Esophagus (tissue), 2 donors: ENCODE measurements at regions not wholly inside any gene's neighbourhood (a gene's known extent, or its start where the extent isn't known, plus 50 kb on each side); places are given as distances from the start of the nearest gene placed in this dataset.

Experiments used
- H3K27ac ChIP-seq, 2 donors: one replicate each; pipeline ENCODE4 v1.5.1; 2013; ENCODE audit warnings: low read depth in 2 of 2, mild to moderate bottlenecking in 2 of 2, inconsistent platforms in 1 of 2, low read length in 1 of 2, moderate library complexity in 1 of 2
- H3K27me3 ChIP-seq, 2 donors: one replicate each; pipeline ENCODE4 v1.6.1; 2013; ENCODE audit warnings: low read length in 2 of 2, control low read depth in 1 of 2, mild to moderate bottlenecking in 1 of 2; ENCODE audit not compliant: insufficient read depth in 2 of 2, control insufficient read depth in 1 of 2
- H3K36me3 ChIP-seq, 2 donors: one replicate each; pipeline ENCODE4 v1.6.1; 2013; ENCODE audit warnings: low read length in 1 of 2; ENCODE audit not compliant: control insufficient read depth in 2 of 2, insufficient read depth in 2 of 2
- H3K4me1 ChIP-seq, 2 donors: one replicate each; pipeline ENCODE4 v1.6.1; 2013; ENCODE audit warnings: low read length in 1 of 2; ENCODE audit not compliant: control insufficient read depth in 2 of 2, insufficient read depth in 2 of 2
- H3K4me3 ChIP-seq, 2 donors: one replicate each; pipeline ENCODE4 v1.5.1; 2013; ENCODE audit warnings: low read length in 2 of 2, mild to moderate bottlenecking in 2 of 2, low read depth in 1 of 2, moderate library complexity in 1 of 2
- H3K9me3 ChIP-seq, 2 donors: one replicate each; pipeline ENCODE4 v1.6.1; 2013; ENCODE audit warnings: mild to moderate bottlenecking in 2 of 2, low read depth in 1 of 2, low read length in 1 of 2, moderate library complexity in 1 of 2; ENCODE audit not compliant: control insufficient read depth in 2 of 2, insufficient read depth in 1 of 2
- WGBS, 2 donors: extraction: QIAGEN DNeasy Blood & Tissue Kit; methylation state at CpG; one replicate each; pipeline ENCODE4 v1.1.7; 2013; 5-methylcytosine and 5-hydroxymethylcytosine counted together
- donor health status: healthy with polysubstance abuse.
- donor health status: Bipolar disorder and iron deficiency.

DNA sequence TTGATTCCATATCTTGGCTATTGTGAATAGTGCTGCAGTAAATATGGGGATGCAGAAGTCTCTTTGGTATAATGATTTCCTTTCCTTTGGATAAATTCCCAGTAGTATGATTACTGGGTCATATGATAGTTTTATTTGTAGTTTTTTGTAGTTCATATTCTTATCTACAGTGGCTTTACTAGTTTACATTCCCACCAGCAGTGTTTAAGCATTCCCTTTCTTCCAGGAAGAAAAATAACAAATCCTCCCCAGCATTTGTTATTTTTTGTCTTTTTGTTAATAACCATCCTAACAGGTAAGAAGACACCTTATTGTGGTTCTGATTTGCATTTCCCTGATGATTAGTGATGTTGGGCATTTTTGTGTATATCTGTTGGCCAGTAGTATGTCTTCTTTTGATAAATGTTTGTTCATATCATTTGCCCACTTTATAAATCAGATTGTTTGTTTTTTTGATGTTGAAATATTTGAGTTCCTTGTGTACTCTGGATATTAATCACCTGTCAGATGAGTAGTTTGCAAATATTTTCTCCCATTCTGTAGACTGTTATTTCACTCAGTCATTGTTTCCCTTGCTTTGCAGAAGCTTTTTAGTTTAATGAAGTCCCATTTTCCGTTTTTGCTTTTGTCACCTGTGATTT, 163.3 kb upstream of the THRB start:
- WGBS, 2 donors, result 53 to 68% methylated on average over 1 of the region's 1 CpG
- Histone ChIP-seq H3K27me3 (no peaks in the 10 kb centered on the region), H3K9me3 (no peaks in the 10 kb centered on the region), H3K4me1 (no peaks in the 10 kb centered on the region), H3K36me3 (no peaks in the 10 kb centered on the region), H3K4me3 (no peak overlapping the region), H3K27ac (no peak overlapping the region)

DNA sequence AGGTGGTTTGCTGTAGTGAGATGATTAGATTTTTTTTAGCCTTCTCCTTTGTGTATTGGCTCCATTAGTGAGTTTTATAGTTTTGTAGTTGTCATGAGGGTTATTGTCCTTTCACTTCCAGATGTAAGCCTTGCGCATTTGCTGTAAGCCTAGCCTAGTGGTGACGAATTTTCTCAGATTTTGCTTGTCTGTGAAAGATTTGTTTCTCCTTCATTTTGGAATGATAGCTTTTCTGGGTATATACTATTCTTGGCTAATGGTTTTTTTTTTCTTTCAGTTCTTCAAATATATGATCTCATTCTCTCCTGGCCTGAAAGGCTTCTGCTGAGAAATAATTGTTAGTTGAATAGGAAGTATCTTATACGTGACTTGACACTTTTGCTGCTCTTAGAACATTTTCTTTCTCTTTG, 166.5 kb upstream of the THRB start:
- H3K36me3 ChIP-seq, result no peaks in the 10 kb centered on the region
- WGBS, 2 donors, result 80 to 83% methylated on average over 3 of the region's 3 CpGs

DNA sequence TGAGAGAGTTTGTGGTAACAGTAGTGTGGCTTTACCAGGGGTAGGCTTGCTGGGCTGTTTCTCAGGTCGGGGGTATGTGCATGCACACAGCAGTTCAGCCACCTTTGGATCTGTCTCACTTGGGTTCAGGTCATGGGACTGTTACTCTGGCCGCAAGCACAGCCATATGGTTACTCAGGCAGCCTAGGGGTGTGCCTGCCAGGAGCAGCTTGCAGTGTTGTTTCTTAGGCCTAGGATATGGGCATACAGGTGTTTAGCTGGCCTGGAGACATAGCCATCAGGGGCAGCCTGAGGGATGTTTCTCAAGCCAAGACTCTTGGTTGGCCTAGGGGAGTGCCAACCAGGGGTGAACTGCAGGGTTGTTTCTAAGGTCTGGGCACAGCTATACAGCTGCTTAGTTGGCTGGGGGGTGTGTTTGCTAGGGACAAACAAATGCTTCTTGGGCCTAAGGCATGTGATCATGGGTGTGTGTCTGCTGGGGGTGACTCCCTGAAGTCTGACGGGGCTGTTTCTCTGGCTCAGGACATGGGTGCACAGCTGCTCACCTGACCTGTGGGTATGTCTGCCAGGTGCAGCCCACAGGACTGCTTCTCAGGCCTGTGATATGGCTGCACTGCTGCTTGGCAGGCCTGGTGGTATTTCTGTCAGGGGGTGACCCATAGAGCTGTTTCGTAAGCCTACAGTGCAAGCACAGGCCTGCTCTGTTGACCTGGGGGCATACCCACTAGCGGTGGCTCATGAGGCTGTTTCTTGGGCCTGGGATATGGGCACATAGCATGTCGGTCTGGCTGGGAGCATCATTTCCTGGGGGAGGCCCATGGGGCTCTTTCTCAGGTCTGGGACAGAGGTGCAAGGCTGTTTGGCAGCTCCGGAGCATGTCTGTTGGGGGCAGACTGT, 168.0 kb upstream of the THRB start:
- 85 to 86% methylated on average over 7 of the region's 7 CpGs for WGBS, 2 donors
- Histone ChIP-seq H3K9me3 (no peaks in the 10 kb centered on the region), H3K27ac (no peak overlapping the region), H3K27me3 (no peaks in the 10 kb centered on the region), H3K4me3 (no peak overlapping the region), H3K4me1 (no peaks in the 10 kb centered on the region), H3K36me3 (no peaks in the 10 kb centered on the region)

More for the DNA sequence above, 166.5 kb upstream of the THRB start:
- Histone ChIP-seq H3K27me3 (no peaks in the 10 kb centered on the region), H3K4me3 (no peak overlapping the region), H3K4me1 (no peaks in the 10 kb centered on the region), H3K27ac (no peak overlapping the region), H3K9me3 (no peaks in the 10 kb centered on the region)

DNA sequence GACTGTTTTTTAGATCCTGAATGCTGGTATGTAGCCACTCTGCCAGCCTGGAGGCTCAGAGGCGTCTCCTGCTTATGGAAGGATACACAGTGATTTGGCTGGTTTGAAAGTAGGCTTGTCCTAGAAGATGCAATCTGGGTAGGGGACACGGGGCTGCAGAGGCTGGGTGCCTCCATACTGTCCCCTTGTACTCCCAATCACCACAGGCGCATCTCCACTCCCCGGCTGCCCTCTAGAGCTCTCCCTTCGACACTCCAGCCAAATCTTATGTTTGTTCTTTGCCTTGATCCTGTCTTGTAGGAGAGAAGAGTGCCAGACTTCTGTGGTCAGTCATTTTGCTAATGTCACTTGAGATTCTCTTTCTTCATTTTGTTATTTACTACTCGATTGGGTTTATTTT, 168.8 kb upstream of the THRB start:
- Histone ChIP-seq H3K36me3 (no peaks in the 10 kb centered on the region), H3K27me3 (no peaks in the 10 kb centered on the region), H3K27ac (no peak overlapping the region), H3K4me3 (no peak overlapping the region), H3K4me1 (no peaks in the 10 kb centered on the region), H3K9me3 (no peaks in the 10 kb centered on the region)
- WGBS, 2 donors, result 89 to 91% methylated on average over 6 of the region's 6 CpGs

DNA sequence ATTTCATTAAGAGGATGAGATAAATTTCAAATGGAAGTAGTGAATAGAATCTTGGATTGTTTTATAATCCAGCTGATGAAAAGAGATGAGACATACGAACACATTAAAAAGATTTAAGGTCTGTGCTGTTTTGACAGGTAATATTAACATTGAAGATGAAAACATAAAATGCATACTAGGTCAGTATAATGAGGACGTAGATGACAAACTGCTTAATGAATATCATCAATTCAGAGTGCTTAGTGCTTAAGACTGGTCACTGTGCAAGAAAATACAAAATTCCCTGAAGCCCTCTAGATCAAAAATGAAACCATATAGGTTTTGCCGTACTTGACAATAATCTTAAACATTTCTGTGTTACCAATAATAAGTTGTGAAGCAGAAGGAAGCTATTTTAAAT, 173.4 kb upstream of the THRB start:
- WGBS, 2 donors, result 86 to 88% methylated on average over 3 of the region's 3 CpGs
- H3K4me3 ChIP-seq, result no peak overlapping the region
- H3K27ac ChIP-seq, result no peak overlapping the region
- H3K27me3 ChIP-seq, result no peaks in the 10 kb centered on the region
- H3K4me1 ChIP-seq, result no peaks in the 10 kb centered on the region
- H3K9me3 ChIP-seq, result no peaks in the 10 kb centered on the region
- no peaks in the 10 kb centered on the region for H3K36me3 ChIP-seq

DNA sequence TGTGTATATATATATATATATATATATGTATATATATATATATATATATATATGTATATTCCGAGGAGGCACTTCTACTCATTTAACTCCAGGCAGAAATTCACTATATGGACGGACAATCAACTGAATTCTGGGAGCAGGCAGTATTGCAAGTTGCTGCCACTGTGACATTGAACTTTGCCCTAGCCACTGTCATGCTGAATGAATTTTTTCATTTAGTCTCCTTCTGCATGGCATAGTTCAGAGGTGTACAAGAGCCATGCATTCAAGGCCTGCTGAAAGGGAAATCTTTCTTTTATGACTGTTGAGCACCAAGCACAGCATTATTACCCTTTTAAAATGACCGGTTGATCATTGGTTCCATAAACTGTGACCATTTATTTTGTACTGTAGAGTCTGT, 176.2 kb upstream of the THRB start:
- no peak overlapping the region for H3K4me3 ChIP-seq
- WGBS, 2 donors, result 77 to 93% methylated on average over 3 of the region's 3 CpGs
- H3K9me3 ChIP-seq, result no peaks in the 10 kb centered on the region
- H3K27me3 ChIP-seq, result no peaks in the 10 kb centered on the region
- H3K27ac ChIP-seq, result no peak overlapping the region
- no peaks in the 10 kb centered on the region for H3K4me1 ChIP-seq
- H3K36me3 ChIP-seq, result no peaks in the 10 kb centered on the region

DNA sequence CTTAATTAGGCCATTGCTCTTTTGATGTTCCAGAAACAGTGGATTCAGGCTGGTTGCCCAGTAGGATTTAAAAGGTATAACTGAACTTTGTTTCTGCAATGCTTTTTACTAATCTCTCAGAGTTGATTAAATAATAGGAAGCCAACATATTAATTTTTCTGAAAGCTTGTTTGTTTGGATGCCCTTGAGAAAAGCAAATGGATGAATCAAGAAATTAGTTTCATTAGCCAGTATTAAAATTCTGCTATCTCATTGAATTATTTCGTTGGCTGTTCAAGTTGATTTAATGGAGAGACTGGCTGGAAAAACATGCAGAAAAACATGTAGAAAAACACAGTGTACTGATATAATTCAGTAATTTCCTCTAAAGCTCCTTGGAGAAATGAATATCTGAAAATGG, 178.9 kb upstream of the THRB start:
- 65 to 80% methylated on average over 1 of the region's 1 CpG for WGBS, 2 donors
- H3K4me1 ChIP-seq, result no peaks in the 10 kb centered on the region
- H3K36me3 ChIP-seq, result no peaks in the 10 kb centered on the region
- no peak overlapping the region for H3K27ac ChIP-seq
- H3K9me3 ChIP-seq, result no peaks in the 10 kb centered on the region
- H3K27me3 ChIP-seq, result no peaks in the 10 kb centered on the region
- H3K4me3 ChIP-seq, result no peak overlapping the region

DNA sequence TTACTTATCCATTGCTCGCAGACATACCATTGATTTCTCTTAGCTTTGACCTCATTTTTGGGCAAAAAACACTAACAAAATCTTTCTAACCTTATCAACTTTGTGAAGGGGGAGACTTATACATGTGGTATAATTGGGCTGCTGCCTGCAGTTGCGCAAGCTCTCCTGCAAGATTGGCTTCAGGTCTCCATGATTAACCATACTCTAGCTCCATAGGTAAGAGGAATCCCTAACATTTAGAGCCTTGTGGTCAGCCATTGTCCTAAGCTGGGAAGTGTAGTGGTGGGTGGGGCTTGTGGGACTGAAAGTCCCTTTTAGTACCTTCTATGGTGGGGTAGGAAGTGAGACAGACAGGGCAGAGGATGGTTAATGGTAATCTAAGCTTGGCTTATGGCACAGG, 179.6 kb upstream of the THRB start:
- 95% methylated on average over 2 of the region's 2 CpGs for WGBS, 2 donors
- Histone ChIP-seq H3K27me3 (no peaks in the 10 kb centered on the region), H3K27ac (no peak overlapping the region), H3K9me3 (no peaks in the 10 kb centered on the region), H3K36me3 (no peaks in the 10 kb centered on the region), H3K4me1 (no peaks in the 10 kb centered on the region), H3K4me3 (no peak overlapping the region)

DNA sequence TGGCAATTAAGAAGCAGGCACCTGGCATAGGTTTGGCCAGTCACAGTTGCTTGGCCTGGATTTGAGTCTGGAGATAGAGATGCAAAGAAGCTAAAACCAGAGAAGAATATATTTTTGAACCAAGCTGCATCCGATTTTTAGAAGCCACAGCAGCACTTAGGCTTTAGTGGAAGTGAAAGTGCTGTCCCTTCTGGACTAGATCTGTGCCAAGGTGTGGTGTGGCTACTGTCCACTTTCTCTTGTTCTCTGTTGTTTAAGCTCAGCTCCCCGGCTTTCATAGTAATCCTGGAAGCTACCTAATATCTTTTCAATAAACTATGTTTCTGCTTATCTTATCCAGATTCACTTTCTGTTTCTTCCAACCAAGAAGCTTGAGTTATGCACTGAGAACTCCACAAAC, 183.4 kb upstream of the THRB start:
- WGBS, 2 donors, result 53 to 65% methylated on average over 2 of the region's 2 CpGs
- H3K27ac ChIP-seq, result no peak overlapping the region
- H3K9me3 ChIP-seq, result no peaks in the 10 kb centered on the region
- H3K36me3 ChIP-seq, result no peaks in the 10 kb centered on the region
- no peaks in the 10 kb centered on the region for H3K27me3 ChIP-seq
- H3K4me1 ChIP-seq, result no peaks in the 10 kb centered on the region
- no peak overlapping the region for H3K4me3 ChIP-seq

DNA sequence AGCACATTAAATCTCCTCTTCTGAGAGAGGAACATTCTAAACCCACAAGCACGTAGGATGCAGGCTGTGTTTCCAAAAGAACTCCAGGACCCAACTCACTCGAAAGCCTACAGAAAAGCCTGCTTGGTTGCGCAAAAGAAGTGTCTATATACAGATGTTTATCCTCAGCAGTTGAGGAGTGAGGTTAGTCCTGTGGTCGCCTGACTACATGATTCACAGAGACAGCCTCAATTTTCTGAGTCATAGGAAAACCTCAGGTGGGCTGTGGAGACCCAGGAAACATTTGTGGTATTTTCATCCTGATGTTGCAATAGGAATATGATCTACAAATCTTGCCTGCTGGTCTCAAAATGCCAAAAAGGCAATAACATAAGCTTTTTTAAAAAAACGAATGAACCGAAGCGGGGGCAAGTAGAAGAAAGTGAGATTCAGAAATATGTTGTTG, 183.8 kb upstream of the THRB start:
- no peak overlapping the region for H3K27ac ChIP-seq
- no peaks in the 10 kb centered on the region for H3K4me1 ChIP-seq
- no peak overlapping the region for H3K4me3 ChIP-seq
- H3K9me3 ChIP-seq, result no peaks in the 10 kb centered on the region
- H3K27me3 ChIP-seq, result no peaks in the 10 kb centered on the region
- 66 to 69% methylated on average over 7 of the region's 7 CpGs for WGBS, 2 donors
- H3K36me3 ChIP-seq, result no peaks in the 10 kb centered on the region
